Fibroblast of peridontal ligament (primary cell): ENCODE measurements at regions not wholly inside any gene's neighbourhood (a gene's known extent, or its start where the extent isn't known, plus 50 kb on each side); places are given as distances from the start of the nearest gene placed in this dataset.

Source experiments
- DNase-seq: peaks from one replicate; pipeline ENCODE4 v3.0.0-alpha.2; 2010; ENCODE audit errors: extremely low read depth

DNA sequence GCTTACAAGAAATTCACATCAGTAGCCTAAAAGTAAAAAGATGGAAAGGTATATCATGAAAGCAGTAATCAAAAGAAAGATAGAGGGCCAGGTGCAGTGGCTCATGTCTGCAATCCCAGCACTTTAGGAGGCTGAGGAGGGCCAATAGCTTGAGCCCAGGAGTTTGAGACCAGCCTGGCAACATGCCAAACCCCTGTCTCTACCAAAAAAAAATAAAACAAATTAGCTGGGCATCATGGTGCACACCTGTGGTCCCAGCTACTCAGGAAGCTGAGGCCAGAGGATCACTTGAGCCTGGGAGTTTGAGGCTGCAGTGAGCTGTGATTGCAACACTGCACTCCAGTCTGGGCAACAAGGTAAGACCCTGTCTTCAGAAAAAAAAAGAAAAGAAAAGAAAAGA is 55.5 kb downstream of the GSPT2 start:
- DNase-seq = no peak

DNA sequence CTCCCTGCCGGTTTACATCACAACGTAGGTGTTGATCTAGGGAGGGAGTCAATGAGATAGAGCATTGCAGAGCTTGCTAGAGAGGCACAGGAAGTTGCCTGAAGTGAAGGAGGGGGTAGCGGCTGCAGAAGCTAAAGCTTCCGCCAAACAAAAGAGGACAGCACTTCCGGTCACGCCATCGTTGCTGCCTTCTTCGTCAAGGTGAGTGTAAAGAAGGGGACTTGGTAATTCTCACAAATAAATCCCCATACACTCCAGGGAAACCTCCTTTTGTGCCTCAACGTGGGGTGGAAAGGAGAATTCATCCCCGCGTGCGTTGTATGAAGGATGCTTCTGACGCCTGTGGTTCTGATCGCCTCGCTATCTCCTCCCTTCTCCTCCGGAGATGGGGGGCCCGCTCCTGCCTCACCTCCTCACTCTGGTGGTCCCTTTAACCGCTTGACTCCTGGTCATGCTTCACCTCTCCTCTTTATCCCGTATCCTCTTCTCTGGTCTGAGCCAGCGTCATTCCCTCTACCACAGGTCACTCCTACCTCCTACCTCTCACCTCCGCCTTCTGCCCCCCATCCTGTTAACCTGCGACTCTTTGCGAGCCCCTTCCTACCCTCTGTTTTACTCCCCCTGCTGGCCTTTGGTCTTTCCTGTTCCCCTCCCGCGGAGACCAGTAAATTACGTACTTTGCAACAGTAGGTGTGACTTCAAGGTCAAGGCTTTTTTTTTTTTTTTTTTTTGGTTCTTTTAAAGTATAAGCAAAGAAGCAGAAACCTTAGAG is 59.9 kb downstream of the GSPT2 start:
- DNase-seq = peak; percentile 64

GRCh38 chrX:51803833-51804232 is 60.6 kb downstream of the GSPT2 start:
- DNase-seq = peak; percentile 9

- no peak for DNase-seq
These were observed 61.5 kb downstream of the GSPT2 start for GRCh38 chrX:51804741-51805140.

- no peak for DNase-seq
These were observed 70.7 kb downstream of the GSPT2 start for GRCh38 chrX:51813886-51814460.

GRCh38 chrX:51824061-51824460 is 69.4 kb upstream of the MAGED1 start:
- DNase-seq = no peak

DNA sequence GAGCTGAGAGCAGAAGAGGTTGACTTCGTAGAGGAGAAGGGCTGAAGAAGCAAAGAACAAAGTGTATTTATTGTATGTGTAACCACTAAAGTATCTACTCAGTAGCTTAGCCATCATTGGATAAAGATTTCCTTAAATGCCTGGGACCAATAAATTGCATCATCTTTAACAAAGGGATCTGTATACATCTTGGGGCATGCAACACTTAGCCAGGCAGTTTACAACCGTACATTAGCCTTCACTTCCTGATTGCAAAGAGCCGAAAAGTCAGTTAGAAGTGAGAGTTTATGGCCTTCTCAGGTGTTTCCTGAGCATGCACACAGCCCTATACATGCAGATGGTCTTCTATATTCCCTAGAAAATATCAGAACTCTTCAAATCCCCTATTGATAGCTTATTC is 68.0 kb upstream of the MAGED1 start:
- peak; percentile 11 for DNase-seq

DNA sequence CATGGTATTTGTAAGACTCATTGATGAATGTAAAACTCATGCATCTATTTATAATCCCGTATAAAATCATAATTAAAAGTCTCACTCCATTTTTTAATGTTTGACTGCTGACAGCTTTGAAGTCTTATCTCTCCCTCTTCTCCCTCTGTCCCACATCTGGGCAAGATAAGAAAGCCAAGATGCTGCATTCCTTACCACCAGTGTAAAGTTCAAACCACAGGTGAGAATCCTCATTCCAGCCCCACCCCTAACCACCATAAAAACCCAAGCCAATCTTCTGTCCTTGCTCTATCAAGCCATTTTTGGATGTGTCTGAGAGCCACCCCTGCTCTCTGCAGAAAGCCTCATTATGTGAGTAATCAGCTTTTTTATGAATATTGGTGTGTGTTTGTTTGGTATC is 59.3 kb upstream of the MAGED1 start:
- no peak for DNase-seq

DNA sequence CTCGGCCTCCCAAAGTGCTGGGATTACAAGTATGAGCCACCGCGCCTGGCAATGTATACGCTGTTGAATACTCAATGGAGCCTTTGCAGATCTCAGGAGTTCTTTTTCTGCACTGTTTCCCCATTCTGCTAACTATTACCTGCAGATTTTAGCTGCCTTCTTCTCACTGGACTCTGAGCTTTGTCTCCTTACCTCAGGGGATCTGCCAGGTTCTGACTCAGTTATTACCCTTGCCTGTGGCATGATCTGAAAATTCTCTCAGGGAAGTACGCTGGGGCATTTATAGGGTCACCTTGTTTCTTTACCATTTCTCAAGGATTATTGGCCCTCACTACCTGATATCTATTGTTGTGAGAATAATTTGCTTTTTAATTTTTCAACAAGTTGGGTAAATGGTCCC is 56.6 kb upstream of the MAGED1 start:
- DNase-seq = no peak

DNA sequence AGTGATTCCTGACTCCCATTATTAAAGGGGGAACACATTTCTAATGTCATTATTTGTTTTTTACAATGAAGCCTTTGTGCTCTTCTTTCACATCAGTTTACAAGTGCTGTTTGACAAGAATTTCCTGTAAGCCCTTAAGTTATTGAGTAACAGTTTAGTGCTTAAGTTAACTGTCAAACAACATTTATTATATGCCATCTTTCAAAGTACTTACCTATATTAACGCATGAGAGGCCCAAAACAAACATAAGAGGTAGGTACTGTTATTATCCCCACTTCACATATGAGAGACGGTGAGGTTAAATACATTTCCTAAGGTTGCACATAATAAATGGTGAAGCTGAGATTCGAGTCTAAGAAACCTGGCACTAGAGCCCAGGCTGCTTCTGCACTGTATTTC is 56.0 kb upstream of the MAGED1 start:
- no peak for DNase-seq

DNA sequence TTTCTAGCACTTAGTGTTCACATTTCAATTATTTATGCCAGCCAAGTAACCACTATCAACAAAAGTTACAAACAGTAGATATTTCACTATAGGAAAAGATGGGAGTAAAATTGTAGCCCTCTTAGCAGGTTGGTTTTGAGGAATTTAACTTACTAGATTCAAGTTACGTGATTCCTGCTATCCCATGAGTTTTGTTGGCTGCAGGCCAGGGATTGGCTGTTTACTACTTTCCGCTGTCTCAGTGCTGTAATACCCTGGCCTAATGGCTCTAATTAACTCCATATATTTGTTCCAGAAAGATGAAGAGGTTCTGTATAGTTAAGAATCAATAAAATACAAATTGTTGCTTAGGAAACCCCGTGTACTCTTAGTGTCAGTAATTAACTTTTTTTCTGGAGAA is 55.5 kb upstream of the MAGED1 start:
- peak; percentile 62 for DNase-seq
